K562 (cell line): ENCODE measurements at regions not wholly inside any gene's neighbourhood (a gene's known extent, or its start where the extent isn't known, plus 50 kb on each side); places are given as distances from the start of the nearest gene placed in this dataset.

Source experiments
- FOXK1 ChIP-seq: sonication (generic); formaldehyde crosslinking; IDR thresholded peaks from 2 replicates; pipeline ENCODE4 v1.8.0; 2022; ENCODE audit warnings: missing genetic modification reagents, mild to moderate bottlenecking, borderline replicate concordance
- FOXM1 ChIP-seq, 2 experiments: fragments of 450-650 bp in 1 of 2; sonication (generic) in 1 of 2; formaldehyde crosslinking in 1 of 2; IDR thresholded peaks; 2 replicates each; pipeline versions ENCODE4 v1.6.1 to v1.9.0; 2017 to 2022; ENCODE audit warnings: low read depth in 2 of 2, mild to moderate bottlenecking in 2 of 2, missing genetic modification reagents in 1 of 2, moderate library complexity in 1 of 2
- MTA3 ChIP-seq: fragments of 450-650 bp; formaldehyde crosslinking; IDR thresholded peaks from 2 replicates; pipeline ENCODE4 v1.6.1; 2017; ENCODE audit warnings: mild to moderate bottlenecking, borderline replicate concordance
- RAD21 ChIP-seq, 2 experiments: fragments of 250-450 bp in 1 of 2; fragments of 450-650 bp in 1 of 2; sonication (Bioruptor Pico) in 1 of 2; formaldehyde crosslinking in 1 of 2; IDR thresholded peaks in 1 of 2; conservative IDR thresholded peaks in 1 of 2; 2 replicates each; pipeline versions ENCODE4 v1.4.0 to v1.8.0; 2020 to 2022; ENCODE audit warnings: mild to moderate bottlenecking in 2 of 2, moderate library complexity in 1 of 2
- SMAD3 ChIP-seq: fragments of 450-650 bp; formaldehyde crosslinking; conservative IDR thresholded peaks from 2 replicates; pipeline ENCODE4 v1.4.0; 2020; ENCODE audit warnings: mild to moderate bottlenecking
- SREBF1 ChIP-seq: fragments of 150-350 bp; IDR thresholded peaks from 2 replicates; pipeline ENCODE4 v1.6.1; 2014; ENCODE audit warnings: antibody characterized with exemption, low read depth, low read length, borderline replicate concordance
- SRF ChIP-seq, 2 experiments: fragments of 250-450, 450-650 bp in 1 of 2; sonication (Bioruptor Pico) in 1 of 2; sonication (generic) in 1 of 2; formaldehyde crosslinking; IDR thresholded peaks; 2 replicates each; pipeline versions ENCODE4 v1.5.0 to v1.5.1; 2020 to 2022; ENCODE audit warnings: mild to moderate bottlenecking in 1 of 2, missing genetic modification reagents in 1 of 2
- ZZZ3 ChIP-seq: fragments of 450-650 bp; IDR thresholded peaks from 2 replicates; pipeline ENCODE4 v1.6.1; 2016; ENCODE audit warnings: antibody characterized with exemption, mild to moderate bottlenecking, moderate library complexity
- TF ChIP-seq, protein P1 (sequence below): fragments of 450-650 bp; IDR thresholded peaks from 2 replicates; pipeline ENCODE4 v1.6.1; 2016
- TF ChIP-seq, protein P2 (sequence below), 3 experiments: IDR thresholded peaks in 2 of 3; conservative IDR thresholded peaks in 1 of 3; 2 replicates each; pipeline ENCODE4 v1.5.1; 2011 to 2012; ENCODE audit warnings: low read length in 3 of 3, mild to moderate bottlenecking in 3 of 3, control low read depth in 2 of 3, improper control_type of control experiment in 1 of 3, inconsistent platforms in 1 of 3, low read depth in 1 of 3, mixed read lengths in 1 of 3, moderate library complexity in 1 of 3; ENCODE audit not compliant: insufficient read depth in 2 of 3
- TF ChIP-seq, protein P3 (sequence below), 2 experiments: IDR thresholded peaks in 1 of 2; conservative IDR thresholded peaks in 1 of 2; 2 replicates each; pipeline ENCODE4 v1.6.1; 2016; ENCODE audit warnings: low read depth in 2 of 2, mild to moderate bottlenecking in 1 of 2, missing compliant biosample characterization in 1 of 2, missing genetic modification characterization in 1 of 2, moderate library complexity in 1 of 2
- TF ChIP-seq, protein P4 (sequence below): sonication (generic); formaldehyde crosslinking; IDR thresholded peaks from 2 replicates; pipeline ENCODE4 v1.8.1; 2023; ENCODE audit warnings: mild to moderate bottlenecking, missing genetic modification reagents, moderate library complexity

DNA sequence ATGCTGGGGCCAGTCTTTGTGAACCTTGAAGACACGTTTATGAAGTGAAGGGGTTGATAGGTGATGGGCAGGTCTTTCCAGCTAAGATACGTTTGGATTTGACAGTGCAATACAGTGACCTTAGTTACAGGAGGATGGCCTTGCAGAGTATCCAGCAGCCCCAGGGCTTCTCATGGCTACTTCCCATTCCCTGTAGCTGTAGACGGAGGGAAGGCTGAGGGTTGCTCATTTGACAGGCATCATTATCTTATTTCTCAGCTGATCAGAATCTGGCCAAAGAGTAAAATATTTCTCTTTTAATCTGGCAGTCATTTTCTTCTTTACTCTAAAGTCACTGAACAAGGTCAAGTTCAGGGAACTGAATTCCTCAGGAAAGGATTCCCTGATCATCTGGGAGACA is 85.1 kb upstream of the RMDN2 start:
- TF ChIP-seq, protein P1, sequence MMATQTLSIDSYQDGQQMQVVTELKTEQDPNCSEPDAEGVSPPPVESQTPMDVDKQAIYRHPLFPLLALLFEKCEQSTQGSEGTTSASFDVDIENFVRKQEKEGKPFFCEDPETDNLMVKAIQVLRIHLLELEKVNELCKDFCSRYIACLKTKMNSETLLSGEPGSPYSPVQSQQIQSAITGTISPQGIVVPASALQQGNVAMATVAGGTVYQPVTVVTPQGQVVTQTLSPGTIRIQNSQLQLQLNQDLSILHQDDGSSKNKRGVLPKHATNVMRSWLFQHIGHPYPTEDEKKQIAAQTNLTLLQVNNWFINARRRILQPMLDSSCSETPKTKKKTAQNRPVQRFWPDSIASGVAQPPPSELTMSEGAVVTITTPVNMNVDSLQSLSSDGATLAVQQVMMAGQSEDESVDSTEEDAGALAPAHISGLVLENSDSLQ, result no peak
- TF ChIP-seq SREBF1, result no peak
- TF ChIP-seq ZZZ3, result no peak
- TF ChIP-seq, protein P2, sequence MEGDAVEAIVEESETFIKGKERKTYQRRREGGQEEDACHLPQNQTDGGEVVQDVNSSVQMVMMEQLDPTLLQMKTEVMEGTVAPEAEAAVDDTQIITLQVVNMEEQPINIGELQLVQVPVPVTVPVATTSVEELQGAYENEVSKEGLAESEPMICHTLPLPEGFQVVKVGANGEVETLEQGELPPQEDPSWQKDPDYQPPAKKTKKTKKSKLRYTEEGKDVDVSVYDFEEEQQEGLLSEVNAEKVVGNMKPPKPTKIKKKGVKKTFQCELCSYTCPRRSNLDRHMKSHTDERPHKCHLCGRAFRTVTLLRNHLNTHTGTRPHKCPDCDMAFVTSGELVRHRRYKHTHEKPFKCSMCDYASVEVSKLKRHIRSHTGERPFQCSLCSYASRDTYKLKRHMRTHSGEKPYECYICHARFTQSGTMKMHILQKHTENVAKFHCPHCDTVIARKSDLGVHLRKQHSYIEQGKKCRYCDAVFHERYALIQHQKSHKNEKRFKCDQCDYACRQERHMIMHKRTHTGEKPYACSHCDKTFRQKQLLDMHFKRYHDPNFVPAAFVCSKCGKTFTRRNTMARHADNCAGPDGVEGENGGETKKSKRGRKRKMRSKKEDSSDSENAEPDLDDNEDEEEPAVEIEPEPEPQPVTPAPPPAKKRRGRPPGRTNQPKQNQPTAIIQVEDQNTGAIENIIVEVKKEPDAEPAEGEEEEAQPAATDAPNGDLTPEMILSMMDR (IDR thresholded peaks at IDR 0.05 in 2 of 3, conservative IDR thresholded peaks at IDR 0.05 in 1 of 3; ENCODE audit: insufficient read depth in 2 of 3, low read depth in 1 of 3, low read length in 3 of 3), result no peak
- TF ChIP-seq, protein P3, sequence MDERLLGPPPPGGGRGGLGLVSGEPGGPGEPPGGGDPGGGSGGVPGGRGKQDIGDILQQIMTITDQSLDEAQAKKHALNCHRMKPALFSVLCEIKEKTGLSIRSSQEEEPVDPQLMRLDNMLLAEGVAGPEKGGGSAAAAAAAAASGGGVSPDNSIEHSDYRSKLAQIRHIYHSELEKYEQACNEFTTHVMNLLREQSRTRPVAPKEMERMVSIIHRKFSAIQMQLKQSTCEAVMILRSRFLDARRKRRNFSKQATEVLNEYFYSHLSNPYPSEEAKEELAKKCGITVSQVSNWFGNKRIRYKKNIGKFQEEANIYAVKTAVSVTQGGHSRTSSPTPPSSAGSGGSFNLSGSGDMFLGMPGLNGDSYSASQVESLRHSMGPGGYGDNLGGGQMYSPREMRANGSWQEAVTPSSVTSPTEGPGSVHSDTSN (CRISPR knock-in tag; IDR thresholded peaks at IDR 0.05; ENCODE audit: low read depth), result no peak
- TF ChIP-seq, protein P3 (tag; conservative IDR thresholded peaks at IDR 0.05; ENCODE audit: low read depth), result no peak
- TF ChIP-seq MTA3, result no peak
- TF ChIP-seq, protein P4, sequence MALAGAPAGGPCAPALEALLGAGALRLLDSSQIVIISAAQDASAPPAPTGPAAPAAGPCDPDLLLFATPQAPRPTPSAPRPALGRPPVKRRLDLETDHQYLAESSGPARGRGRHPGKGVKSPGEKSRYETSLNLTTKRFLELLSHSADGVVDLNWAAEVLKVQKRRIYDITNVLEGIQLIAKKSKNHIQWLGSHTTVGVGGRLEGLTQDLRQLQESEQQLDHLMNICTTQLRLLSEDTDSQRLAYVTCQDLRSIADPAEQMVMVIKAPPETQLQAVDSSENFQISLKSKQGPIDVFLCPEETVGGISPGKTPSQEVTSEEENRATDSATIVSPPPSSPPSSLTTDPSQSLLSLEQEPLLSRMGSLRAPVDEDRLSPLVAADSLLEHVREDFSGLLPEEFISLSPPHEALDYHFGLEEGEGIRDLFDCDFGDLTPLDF (CRISPR knock-in tag), result no peak
- no peak for TF ChIP-seq FOXK1 (CRISPR knock-in tag)
- no peak for TF ChIP-seq FOXM1 (IDR thresholded peaks at IDR 0.05; ENCODE audit: low read depth)
- no peak for TF ChIP-seq FOXM1 (CRISPR knock-in tag; IDR thresholded peaks at IDR 0.05; ENCODE audit: low read depth)
- TF ChIP-seq SRF (CRISPR knock-in tag; IDR thresholded peaks at IDR 0.05), result no peak
- no peak for TF ChIP-seq SMAD3 (CRISPR knock-in tag)
- no peak for TF ChIP-seq RAD21 (CRISPR knock-in tag; conservative IDR thresholded peaks at IDR 0.05 in 1 of 2, IDR thresholded peaks at IDR 0.05 in 1 of 2)
